22Rv1 (cell line): ENCODE measurements at regions not wholly inside any gene's neighbourhood (a gene's known extent, or its start where the extent isn't known, plus 50 kb on each side); places are given as distances from the start of the nearest gene placed in this dataset.

Source experiments
- CTCF ChIP-seq: fragments of 450-650 bp; IDR thresholded peaks from 2 replicates; pipeline ENCODE4 v1.5.1; 2017; ENCODE audit warnings: mild to moderate bottlenecking
- ZFX ChIP-seq: fragments of 450-650 bp; IDR thresholded peaks from 2 replicates; pipeline ENCODE4 v1.6.1; 2017; ENCODE audit warnings: antibody characterized with exemption, borderline replicate concordance

- TF ChIP-seq CTCF (no peak), ZFX (no peak)
These were observed 193.9 kb downstream of the BTBD3 start for GRCh38 chr20:12111431-12112088.
